PC-3 (cell line): ENCODE measurements at regions not wholly inside any gene's neighbourhood (a gene's known extent, or its start where the extent isn't known, plus 50 kb on each side); places are given as distances from the start of the nearest gene placed in this dataset.

Experiments used
- ATAC-seq: fragments of 200-7000 bp; cut with Tn5 transposase; 2 replicates; pipeline ENCODE4 v1.9.1; 2020; ENCODE audit warnings: mild to moderate bottlenecking, moderate library complexity
- BruUV-seq: library from RNA; stranded (reverse); fragments of 400-500 nt; replicated peaks from 2 replicates; lab custom pipeline; 2021; lab: Mats Ljungman, UMichigan
- CTCF ChIA-PET: fragments of 300-600 bp; sonication (Branson Sonifier 250); formaldehyde crosslinking; loops from one replicate; lab custom pipeline; 2022; ENCODE audit warnings: antibody characterized with exemption; lab: Charles Lee
- POLR2A ChIA-PET: fragments of 300-600 bp; sonication (Branson Sonifier 250); formaldehyde crosslinking; loops from one replicate; lab custom pipeline; 2022; ENCODE audit warnings: antibody characterized with exemption; ENCODE audit not compliant: unreplicated experiment; lab: Charles Lee
- DNase-seq: peaks from one replicate; pipeline ENCODE4 v3.0.0-alpha.2; 2015
- H2AFZ ChIP-seq: fragments of 300-600 bp; sonication (generic); 2 replicates; pipeline ENCODE4 v1.6.0; 2016; ENCODE audit warnings: antibody characterized with exemption, low read length
- H3F3A ChIP-seq: fragments of 300-600 bp; sonication (generic); one replicate; pipeline ENCODE4 v1.6.0; 2017; ENCODE audit warnings: antibody characterized with exemption, low read length, control low read depth, mild to moderate bottlenecking; ENCODE audit not compliant: unreplicated experiment
- H3K27ac ChIP-seq: fragments of 300-600 bp; sonication (generic); 2 replicates; pipeline ENCODE4 v1.5.1; 2016; ENCODE audit warnings: mild to moderate bottlenecking, low read length
- H3K27me3 ChIP-seq: fragments of 300-600 bp; sonication (generic); 2 replicates; pipeline ENCODE4 v1.6.1; 2016; ENCODE audit warnings: low read length, mixed read lengths
- H3K36me3 ChIP-seq: fragments of 300-600 bp; sonication (generic); 2 replicates; pipeline ENCODE4 v1.6.1; 2016; ENCODE audit warnings: low read depth, mixed run types, low read length, mixed read lengths
- H3K4me1 ChIP-seq: fragments of 300-600 bp; sonication (generic); 2 replicates; pipeline ENCODE4 v1.5.1; 2016; ENCODE audit warnings: low read length; ENCODE audit not compliant: insufficient read depth
- H3K4me2 ChIP-seq: fragments of 300-600 bp; sonication (generic); 2 replicates; pipeline ENCODE4 v1.6.0; 2016; ENCODE audit warnings: low read length
- H3K4me3 ChIP-seq: fragments of 300-600 bp; sonication (generic); 2 replicates; pipeline ENCODE4 v1.5.1; 2016; ENCODE audit warnings: mild to moderate bottlenecking, low read length, mixed read lengths
- H3K79me2 ChIP-seq: fragments of 300-600 bp; sonication (generic); 2 replicates; pipeline ENCODE4 v1.6.1; 2017; ENCODE audit warnings: low read length, mixed read lengths
- H3K9ac ChIP-seq: fragments of 300-600 bp; sonication (generic); 2 replicates; pipeline ENCODE4 v1.6.0; 2016; ENCODE audit warnings: mild to moderate bottlenecking, low read length
- H3K9me2 ChIP-seq: fragments of 300-600 bp; sonication (generic); replicated peaks from 2 replicates; pipeline ENCODE4 v1.6.1; 2016; ENCODE audit warnings: mixed run types, low read length, mixed read lengths
- H3K9me3 ChIP-seq: fragments of 300-600 bp; sonication (generic); 2 replicates; pipeline ENCODE4 v1.6.1; 2016; ENCODE audit warnings: low read length, mixed read lengths
- H4K20me1 ChIP-seq: fragments of 300-600 bp; sonication (generic); 2 replicates; pipeline ENCODE4 v1.6.1; 2016; ENCODE audit warnings: low read length, mixed read lengths
- CTCF ChIP-seq: fragments of 300-600 bp; sonication (generic); conservative IDR thresholded peaks from 2 replicates; pipeline ENCODE4 v1.5.1; 2017; ENCODE audit warnings: antibody characterized with exemption, low read depth, mild to moderate bottlenecking, low read length
- EZH2 ChIP-seq: fragments of 300-600 bp; sonication (generic); IDR thresholded peaks from one replicate; pipeline ENCODE4 v1.6.1; 2017; ENCODE audit warnings: antibody characterized with exemption, mild to moderate bottlenecking, low read length; ENCODE audit not compliant: unreplicated experiment
- EZH2phosphoT487 ChIP-seq: fragments of 300-600 bp; sonication (generic); IDR thresholded peaks from 2 replicates; pipeline ENCODE4 v1.6.1; 2018; ENCODE audit warnings: mild to moderate bottlenecking, antibody characterized with exemption, low read length, borderline replicate concordance
- intact Hi-C: fragments of 100-400 bp; cut with micrococcal nuclease; formaldehyde crosslinking; loops from 2 replicates; pipeline ENCODE4 v1.9.0; 2023

GRCh38 chr12:25327321-25327720, 76.6 kb upstream of the KRAS start:
- CTCF ChIA-PET = no interaction called here

GRCh38 chr12:25326326-25326725, 75.6 kb upstream of the KRAS start:
- no peak for DNase-seq
- Histone ChIP-seq H3K4me1 (no peaks in the 10 kb centered on the region), H3K9ac (no peak overlapping the region), H3K4me3 (no peak overlapping the region), H3K36me3 (no peaks in the 10 kb centered on the region), H3K27ac (no peak overlapping the region), H3K9me2 (no peaks in the 10 kb centered on the region), H3F3A (no peaks in the 10 kb centered on the region), H3K27me3 (peaks cover 42% of the 10 kb centered on the region), H3K79me2 (no peaks in the 10 kb centered on the region), H3K4me2 (no peak overlapping the region), H2AFZ (no peak overlapping the region), H3K9me3 (no peaks in the 10 kb centered on the region), H4K20me1 (no peaks in the 10 kb centered on the region)
- no peak for TF ChIP-seq EZH2
- no peak for TF ChIP-seq EZH2phosphoT487
- TF ChIP-seq CTCF = no peak
- no TSS peak for BruUV-seq
- POLR2A ChIA-PET = no interaction called here
- no peak for ATAC-seq
- intact Hi-C loops = no loop called here
- CTCF ChIA-PET = no interaction called here

More at GRCh38 chr12:25327321-25327720, 76.6 kb upstream of the KRAS start:
- POLR2A ChIA-PET = no interaction called here
- Histone ChIP-seq H3K4me3 (no peak overlapping the region), H3K4me2 (no peak overlapping the region), H3K36me3 (no peaks in the 10 kb centered on the region), H3F3A (no peaks in the 10 kb centered on the region), H3K9me3 (no peaks in the 10 kb centered on the region), H3K79me2 (no peaks in the 10 kb centered on the region), H2AFZ (no peak overlapping the region), H3K4me1 (no peaks in the 10 kb centered on the region), H3K27me3 (peaks cover 43% of the 10 kb centered on the region), H3K9me2 (no peaks in the 10 kb centered on the region), H4K20me1 (no peaks in the 10 kb centered on the region), H3K9ac (no peak overlapping the region), H3K27ac (no peak overlapping the region)
- intact Hi-C loops = no loop called here
- no peak for ATAC-seq
- no TSS peak for BruUV-seq
- no peak for DNase-seq
- no peak for TF ChIP-seq EZH2
- no peak for TF ChIP-seq EZH2phosphoT487
- TF ChIP-seq CTCF = no peak

GRCh38 chr12:25324861-25325260, 74.1 kb upstream of the KRAS start:
- BruUV-seq = no TSS peak
- DNase-seq (no peak), ATAC-seq (no peak)
- intact Hi-C loops = no loop called here
- Histone ChIP-seq H3K4me2 (peak overlapping the region; percentile 33; the same call in 1 of the 2 replicates), H3K9me3 (no peaks in the 10 kb centered on the region), H3K4me1 (no peaks in the 10 kb centered on the region), H3K4me3 (no peak overlapping the region), H3K9me2 (no peaks in the 10 kb centered on the region), H3K9ac (no peak overlapping the region), H3K27ac (no peak overlapping the region), H3K27me3 (peaks cover 43% of the 10 kb centered on the region), H3F3A (no peaks in the 10 kb centered on the region), H2AFZ (no peak overlapping the region), H3K79me2 (no peaks in the 10 kb centered on the region), H3K36me3 (no peaks in the 10 kb centered on the region), H4K20me1 (no peaks in the 10 kb centered on the region)
- TF ChIP-seq EZH2phosphoT487 (no peak), CTCF (no peak), EZH2 (no peak)
- CTCF ChIA-PET = no interaction called here
- POLR2A ChIA-PET = no interaction called here
